ENCODE measurements at regions not wholly inside any gene's neighbourhood (a gene's known extent, or its start where the extent isn't known, plus 50 kb on each side); places are given as distances from the start of the nearest gene placed in this dataset.
"Not testable (repeated sequence)": the region's sequence is repeated elsewhere in the genome, so short reads cannot be mapped to it uniquely, and the experiment has no call there.

DNA sequence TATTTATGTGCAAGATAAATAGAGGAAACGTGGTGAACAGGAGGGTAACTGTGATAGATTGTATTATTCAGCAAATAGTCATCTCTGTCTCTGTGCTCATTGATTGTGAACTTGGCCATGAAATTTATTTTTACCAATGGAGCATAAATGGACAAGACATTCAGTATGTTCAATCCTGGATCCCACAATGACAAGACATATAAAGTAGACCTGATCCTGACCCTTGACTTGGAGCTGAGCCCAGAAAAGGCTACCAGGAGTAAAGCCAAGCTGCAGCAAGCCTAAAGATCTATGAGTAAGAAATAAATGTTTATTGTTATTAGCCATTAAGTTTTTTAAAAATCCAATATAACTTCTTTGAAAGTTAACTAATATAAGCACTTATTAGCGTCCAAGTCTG lies 531.2 kb downstream of the PIK3C3 start:
- DNase-seq, result no peak

DNA sequence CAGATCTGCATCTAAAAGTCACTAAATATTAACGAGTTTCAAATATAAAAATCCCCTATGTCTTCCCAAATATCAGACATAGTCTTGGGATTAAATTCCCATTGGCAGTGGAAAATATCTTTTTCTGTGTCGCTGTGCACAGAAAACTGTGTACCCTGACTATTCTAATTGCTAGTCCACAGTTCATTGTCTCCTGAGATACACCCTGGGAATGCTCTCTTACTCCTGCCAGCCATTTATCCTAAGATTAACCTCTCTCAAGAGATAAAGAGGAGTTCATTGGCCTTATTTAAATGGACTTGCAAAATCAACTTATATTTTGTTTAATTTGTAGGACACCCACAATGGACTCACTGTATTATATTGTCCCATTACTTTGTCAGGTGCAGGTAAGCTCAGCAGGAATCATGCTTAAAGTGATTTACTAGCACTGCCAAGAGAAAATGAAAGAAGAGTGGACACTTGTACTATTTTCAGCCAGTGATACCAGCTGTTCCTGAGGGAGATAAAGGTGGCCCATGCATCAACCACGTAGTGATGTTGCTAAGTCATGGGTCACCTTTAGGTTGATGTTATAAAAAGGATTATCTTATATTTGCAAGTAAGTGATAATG lies 553.8 kb downstream of the PIK3C3 start:
- DNase-seq, result no peak

DNA sequence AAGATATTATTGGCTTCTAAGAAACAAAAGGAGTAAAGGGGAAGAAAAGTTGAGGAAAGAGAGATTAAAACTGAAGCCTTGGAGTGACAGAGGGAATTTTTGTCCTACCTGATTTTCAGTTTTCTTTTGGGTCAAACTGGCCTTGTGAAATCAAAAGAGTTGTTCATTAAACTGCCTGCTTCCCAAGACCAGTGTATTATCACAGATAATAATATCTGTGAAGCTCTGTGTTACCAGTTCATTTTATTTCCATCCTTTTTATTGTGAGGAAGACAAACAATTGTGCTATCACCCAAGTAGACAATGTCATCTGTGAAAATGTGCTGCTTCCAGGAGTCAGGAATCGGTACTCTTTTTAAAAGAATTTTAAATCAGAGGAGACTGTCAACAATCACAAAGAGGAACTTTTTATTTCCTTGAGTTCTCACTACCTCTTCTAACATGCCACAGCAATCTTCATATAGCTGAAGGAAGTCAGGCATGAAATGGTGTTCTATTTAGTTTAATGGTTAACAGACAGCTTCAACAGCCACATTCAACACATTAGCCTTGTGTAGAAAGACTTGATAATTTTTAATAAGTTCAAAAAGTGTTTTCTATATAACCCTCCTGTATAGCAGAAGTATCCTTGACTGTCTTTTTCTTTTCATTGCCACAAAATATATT lies 554.8 kb downstream of the PIK3C3 start:
- DNase-seq, result no peak

DNA sequence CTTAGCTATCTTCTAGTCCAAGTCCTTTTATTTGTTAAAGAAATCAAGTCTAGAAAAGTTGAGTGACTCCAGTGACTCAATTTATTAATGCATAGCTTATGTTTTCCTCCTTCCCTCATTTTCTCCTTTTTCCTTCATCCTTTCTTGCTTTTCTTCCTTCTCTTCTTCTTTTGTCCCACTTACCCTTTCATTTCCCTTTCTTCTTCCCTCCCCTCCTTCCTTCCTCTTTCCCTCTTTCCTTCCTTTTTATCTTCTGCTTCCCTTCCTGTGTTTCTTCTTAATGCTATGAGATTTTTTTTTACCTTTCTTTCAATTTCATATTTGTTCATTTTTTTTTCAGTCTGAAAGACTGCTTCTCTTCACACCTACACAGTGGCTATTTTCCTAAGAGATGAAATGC lies 555.5 kb downstream of the PIK3C3 start:
- DNase-seq, result no peak

DNA sequence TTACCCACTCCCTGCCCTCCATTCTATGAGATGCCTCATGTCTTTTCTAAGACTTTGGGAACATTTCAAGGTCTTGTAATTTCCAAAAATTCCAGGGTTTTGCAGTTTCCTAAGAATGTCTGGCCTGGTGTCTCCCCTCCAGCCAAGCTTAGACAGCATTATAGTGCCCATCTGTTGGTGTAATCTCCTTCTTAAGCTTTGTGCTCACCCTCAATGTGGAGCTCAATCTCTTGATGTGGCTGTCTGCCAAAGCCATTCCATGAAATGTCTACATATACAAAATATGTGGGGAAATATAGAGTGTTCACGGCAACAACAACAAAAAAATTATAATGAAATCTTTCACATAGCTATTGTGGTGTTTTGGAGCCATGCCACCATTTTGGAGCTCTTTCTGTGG lies 558.4 kb downstream of the PIK3C3 start:
- no peak for DNase-seq

DNA sequence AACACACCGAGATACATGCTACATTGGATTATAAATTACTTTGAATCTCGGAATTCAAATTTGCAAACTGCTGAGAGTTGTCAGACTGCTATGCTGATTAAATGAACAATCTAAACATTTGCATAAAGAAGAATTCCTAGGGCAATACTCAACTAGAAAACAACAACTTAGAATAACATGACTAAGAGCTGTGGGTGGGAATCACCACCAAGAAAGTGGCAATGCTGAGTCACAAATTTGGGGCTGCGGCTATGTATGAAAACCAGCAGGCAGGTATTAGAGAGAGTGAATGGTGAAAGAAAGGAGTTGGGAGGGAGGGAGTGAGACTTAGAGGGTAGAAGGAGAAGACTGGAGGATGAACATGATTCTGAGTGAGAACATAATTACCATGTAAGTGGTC lies 559.5 kb downstream of the PIK3C3 start:
- no peak for DNase-seq

DNA sequence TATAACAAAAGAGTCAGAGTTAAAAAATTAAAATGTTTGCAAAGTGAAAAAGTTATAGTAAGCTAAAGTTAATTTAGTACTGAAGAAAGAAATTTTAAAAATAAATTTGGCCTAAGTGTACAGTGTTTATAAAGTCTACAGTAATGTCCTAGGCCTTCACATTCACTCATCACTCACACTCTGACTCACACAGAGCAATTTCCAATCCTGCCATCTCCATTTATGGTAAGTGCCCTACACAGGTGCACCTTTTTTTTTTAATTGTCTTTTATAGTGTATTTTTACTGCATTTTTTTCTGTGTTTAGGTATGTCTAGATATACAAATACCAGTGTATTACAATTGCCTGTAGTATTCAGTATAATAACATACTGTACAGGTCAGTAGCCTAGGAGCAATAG lies 562.9 kb downstream of the PIK3C3 start:
- no peak for DNase-seq

DNA sequence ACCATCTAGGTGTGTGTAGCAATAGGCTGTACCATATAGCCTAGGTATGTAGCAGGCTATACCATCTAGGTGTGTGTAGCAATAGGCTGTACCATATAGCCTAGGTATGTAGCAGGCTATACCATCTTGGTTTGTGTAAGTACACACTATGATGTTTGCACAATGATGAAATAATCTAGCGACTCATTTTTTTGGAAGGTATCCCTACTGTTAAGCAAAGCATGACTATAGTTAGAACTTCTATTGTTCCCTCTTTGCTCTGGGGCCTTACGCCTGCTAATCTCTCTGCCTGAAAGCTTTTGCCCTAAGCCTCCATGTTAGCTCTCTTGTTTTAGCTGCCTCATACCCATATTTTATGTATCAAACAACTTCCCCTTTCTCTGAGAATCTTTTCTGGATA lies 563.3 kb downstream of the PIK3C3 start:
- DNase-seq, result not testable (repeated sequence)

DNA sequence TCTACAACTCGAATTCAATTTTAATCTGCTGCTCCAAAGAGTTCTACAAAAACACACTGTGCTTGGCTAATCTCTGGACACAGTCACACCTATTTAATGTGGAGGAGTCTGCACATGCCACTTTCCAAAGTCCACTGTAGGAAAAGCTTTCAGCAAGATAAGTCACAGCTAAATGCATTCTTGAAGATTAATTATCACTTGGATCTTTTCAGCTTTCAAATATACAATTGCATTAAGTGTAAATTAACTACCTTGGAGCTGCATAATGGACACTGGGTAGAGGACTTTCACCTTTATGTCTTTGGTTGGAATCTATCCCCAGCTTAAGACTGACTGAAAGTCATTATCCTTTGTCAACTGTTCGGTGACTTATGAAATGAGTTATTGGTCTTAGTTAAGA lies 565.1 kb downstream of the PIK3C3 start:
- DNase-seq, result no peak

DNA sequence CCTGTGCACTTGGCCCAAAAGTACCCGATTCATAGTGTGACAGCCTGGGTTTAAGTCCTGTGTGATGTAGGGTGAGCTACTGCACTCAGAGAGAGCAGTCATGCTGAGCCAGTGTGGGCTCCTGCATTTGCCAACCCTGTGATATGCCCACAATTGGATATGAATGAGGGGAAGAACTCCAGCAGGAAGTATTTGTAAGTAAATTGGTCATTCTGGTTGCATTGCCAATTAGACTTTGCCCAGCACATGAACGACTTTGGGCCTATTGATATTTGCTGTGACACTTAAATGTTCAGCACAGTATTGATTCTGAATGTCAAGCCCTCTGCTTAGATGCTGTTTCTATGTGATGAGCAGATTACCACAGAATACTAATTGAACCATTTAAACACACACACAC lies 570.9 kb downstream of the PIK3C3 start:
- no peak for DNase-seq

DNA sequence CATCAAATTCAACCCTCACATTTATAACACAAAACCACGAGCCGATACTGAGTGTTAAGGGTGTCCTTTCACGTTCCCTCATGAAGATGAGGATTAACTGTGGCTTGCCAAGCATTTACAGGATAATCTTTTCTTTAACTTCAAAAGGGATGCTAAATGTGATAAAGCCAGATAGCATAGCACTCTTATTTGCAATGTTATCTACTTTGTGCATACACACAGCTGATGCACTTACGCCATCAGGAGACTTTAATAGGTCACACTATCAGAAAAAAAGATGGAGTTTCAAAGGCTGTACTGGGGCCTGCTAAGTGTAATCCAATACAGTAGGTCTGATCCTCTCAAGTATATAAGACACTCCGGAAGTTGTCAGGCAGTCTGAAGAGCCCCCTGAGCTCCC lies 572.7 kb downstream of the PIK3C3 start:
- DNase-seq, result no peak

DNA sequence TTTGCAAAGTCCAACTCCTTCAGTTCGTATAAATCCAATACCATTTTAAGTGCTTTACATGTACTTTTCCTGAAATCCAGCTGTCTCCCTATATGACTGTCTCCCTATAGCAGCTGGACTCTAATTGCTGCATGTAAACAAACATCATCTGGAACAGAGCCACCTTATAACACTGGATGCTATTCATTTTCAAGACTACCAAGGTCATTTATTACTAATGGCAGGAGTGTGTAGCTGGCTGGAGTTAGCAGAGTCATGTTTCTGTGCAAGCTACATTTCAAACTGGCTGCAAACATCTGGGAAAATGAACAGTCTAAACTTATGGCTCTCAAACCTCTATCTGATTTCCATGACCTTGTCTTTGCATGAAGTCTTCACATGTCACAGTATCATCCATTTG lies 575.2 kb downstream of the PIK3C3 start:
- DNase-seq, result no peak

DNA sequence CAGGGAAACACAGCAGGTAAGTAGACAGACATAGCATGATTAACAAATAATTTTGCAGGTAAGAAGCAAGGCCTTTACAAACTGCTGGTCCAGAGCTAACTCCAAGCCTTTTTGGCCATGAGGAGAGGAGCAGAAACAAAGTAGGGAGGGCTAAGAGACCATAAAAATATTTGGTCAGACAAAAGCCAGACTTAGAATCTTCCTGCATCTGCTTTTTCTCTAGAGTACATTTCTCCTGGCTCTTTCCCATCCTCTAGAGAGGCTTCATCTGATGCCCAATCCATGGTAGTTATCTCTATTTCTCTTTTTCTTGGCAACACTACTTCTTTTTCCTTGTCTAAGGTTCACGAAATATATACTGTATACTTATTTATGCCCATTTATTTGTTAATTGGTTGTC lies 577.1 kb downstream of the PIK3C3 start:
- no peak for DNase-seq

DNA sequence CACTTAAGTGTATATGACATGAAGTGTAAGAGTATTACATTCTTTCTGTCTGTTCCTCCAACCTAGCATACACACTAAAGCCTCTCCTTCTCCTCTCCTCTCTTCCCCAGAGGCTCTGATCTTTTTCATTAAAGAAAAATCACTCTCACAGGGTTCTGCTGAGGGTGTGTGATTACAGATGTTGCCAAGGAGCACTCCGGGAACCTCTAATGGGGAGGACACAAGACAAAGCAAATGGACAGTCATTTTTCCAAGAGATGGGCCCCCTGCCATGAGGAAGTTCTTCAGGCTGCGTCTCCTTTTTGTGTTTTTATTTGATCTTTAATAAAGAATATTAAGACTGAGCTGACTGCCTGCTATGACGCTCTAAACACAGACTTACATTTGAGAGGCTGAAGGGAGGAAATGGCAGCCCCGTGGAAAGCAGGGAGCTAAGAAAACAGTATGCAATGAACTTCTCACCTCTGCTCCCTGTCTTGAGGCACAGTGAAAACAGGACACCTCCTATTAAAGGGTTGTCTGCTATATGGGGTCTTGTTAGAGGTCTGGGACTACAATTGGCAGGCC lies 578.1 kb downstream of the PIK3C3 start:
- no peak for DNase-seq

DNA sequence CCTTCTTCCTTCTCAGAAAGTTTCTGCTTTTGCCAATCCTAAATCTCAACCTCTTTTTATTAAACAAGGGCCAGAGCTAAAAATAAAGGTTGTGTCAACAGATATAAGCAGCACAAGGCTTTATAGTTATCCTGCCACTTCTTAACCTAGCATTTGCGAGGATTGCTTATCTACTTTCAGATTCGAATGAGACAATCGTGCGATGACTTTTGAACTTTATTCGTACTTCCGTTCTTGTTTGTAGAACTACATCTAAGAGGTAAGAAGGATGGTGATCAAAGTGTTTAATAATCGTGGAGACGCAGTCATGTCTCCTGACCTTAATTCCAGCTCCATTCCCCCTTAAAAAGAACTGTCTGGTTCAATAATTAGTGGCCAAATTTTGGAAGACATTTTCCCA lies 578.6 kb downstream of the PIK3C3 start:
- DNase-seq, result no peak

DNA sequence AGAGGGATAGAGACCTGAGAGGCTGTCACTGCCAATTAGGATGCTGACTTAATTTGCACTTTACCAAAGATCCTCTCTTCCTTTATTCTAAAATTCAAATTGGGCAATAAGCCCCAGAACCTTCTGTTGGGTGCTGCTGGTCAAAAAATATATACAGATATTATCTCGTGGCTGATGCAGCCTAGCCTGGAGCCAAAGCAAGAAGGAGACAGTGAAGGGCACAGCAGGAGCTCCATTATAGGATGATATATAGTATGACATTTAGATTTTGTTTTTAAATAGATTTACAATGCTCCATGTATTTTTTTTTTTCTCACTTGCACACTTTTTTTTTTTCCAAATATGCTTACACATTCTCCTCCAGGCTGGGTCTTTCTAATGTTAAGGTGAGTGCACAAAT lies 579.3 kb downstream of the PIK3C3 start:
- no peak for DNase-seq

DNA sequence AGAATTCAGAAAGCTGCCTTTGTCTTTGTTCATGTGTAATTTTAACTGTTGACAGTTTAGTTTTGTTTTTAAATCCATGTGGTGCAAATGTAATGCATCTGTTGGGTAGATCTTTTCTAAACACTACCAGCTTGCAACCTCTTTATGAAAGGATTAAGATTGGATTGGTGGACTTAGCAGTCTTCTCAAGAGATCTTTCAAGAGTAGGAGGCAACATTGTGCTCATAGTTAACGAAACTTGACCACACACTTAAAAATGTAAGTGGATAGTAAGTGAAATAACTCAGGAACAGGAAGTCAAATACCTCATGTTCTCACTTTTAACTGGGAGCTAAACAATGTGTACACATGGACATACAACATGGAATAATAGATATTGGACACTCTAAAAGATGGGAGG lies 579.0 kb downstream of the RIT2 start:
- no peak for DNase-seq

DNA sequence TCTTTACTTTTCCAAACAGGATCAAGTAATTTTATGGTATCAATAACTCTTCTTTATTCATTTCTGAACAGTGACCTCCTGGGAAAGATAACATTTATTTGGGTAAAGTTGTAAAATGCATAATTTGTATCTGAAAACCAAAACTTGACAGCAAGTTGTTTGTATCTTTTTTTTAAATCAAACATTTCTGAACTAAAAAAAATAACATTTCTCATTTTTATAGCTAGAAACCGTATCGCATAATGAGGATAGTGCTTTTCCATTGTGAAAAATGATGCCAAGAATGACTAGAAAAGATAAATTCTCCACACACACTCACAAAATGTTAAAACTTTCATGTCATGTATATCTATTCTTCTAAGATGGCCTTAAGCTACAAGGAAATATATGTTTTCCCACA lies 578.2 kb downstream of the RIT2 start:
- no peak for DNase-seq

DNA sequence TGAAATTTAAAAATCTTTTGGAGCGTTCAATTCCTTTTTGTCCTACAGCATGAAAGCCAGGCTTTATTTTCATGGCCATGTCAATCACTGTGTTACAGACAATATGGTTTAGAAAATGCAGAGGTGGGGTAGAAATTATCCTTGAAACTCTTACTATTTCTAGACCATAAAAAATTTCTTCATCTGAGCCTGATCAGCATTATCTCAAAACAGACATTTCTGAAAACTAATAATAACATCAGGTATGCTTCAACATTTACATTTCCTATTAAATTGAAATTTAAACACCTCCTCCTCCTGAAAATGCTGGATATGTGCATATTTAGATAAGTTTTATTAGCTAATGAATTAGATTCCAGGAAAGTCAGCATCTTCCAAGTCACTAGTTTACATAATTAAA lies 570.6 kb downstream of the RIT2 start:
- DNase-seq, result no peak

DNA sequence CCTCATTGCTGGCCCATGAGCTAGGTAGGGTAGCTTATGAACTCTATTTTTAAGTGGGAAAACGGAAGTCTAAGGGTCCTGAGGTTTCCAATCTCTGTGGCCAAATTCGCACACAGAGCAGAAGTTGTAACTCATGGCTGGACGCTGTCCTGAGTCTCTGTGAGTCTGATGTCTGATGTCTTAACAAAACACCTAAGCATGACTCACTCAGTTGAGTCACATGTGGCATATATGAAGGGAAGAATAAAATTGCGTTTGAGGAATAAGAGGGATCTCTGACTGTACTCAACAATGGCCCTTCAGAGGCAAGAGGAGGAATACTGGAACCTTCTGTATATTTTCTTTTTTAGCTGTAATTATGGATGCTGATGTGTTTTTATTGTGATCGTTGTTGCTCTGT lies 569.7 kb downstream of the RIT2 start:
- DNase-seq, result no peak

DNA sequence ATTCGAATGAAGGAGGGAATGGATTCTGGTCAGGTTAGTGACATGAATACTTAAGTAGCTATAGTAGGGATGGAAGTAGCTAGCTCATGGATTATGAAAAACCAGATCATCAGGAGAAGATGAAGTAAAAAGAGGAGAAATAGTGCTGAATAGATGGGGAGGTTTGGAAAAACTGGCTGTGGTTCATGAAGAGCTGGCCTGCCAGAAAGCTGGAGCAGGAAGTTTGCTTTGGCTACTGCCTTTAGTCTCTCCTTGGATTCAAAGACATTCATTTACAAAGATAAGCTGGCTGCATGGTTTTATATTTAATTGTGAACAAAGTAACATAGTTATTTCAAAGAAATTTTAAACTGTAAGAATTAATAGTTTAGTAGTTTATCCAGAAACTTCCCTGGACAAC lies 567.0 kb downstream of the RIT2 start:
- DNase-seq, result no peak

DNA sequence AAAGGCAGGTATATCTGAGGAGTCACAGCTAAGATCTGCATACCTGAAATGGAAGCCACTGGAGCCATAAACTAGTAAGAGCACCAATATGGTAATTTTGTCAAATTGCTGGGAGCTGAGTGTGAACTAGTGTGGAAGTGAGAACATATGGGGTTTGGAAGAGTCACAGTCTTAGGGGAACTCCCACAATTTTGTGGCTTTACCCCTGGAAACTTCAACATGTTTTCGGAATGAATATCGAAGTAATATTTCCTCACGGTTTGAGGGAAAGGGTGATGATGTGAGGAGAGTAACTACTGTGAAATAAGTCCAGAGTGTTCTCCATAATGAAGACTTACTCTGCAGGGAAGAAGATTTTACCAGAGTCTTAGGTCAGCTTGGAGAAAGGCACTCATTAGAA lies 565.9 kb downstream of the RIT2 start:
- DNase-seq, result no peak

DNA sequence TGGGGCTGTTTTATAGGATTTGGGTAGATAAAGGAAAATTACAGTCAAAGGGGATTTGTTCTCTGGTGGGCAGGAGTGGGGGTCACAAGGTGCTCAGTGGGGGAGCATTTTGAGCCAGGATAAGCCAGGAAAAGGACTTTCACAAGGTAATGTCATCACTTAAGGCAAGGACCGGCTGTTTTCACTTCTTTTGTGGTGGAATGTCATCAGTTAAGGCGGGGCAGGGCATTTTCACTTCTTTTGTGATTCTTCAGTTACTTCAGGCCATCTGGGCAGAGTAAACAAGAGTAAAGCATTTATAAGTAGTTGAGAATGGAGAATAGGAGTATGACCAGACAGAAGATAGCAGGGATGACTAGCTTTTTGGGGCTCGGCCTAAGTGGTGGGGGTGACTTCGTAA lies 562.9 kb downstream of the RIT2 start:
- DNase-seq, result not testable (repeated sequence)

DNA sequence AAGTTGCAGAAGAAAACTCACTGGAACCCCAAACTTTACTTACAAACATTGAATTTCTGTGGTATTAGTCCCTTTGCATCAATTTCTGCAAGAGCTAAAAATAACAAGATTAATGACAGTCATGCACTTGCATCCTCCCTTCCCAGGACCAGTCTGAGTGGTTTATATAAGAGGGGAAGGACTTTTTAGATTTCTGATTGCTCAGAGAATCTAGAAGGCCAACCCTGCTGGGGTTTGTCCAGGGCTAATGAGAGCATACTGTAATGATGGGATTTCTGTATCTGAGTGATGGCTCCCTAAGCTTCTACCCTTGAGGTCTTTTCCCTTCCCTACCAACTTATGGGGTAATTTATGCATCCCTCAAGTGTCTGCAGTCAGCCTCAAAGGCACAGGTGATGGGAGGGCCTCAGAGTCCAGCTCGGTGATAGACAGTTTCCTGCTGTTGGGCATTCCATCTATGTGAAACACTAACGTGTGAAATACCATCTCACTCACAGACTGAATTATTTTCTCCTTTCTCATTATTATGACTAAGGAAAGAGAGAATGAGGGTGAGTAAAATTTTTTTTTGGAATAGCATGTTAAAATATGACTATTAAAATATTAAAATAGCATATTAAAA lies 556.3 kb downstream of the RIT2 start:
- DNase-seq, result no peak

DNA sequence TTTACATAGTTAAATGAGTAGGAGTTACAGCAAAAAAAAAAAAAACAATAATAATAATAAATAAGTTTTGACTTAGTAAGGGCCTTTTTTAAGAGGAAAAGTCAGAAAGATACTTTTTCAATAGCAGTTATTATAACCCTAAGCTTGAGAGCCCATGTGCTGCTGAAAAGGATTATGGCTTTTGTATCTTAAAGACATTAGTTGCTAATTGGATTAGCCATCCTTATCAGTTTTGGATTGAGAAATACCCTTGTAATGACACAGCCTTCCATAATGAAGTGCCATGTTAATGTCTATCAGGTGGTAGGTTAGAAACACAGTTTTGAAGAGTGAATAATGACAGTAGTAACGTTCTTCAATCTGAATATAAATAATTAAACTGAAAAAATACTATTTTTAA lies 554.0 kb downstream of the RIT2 start:
- no peak for DNase-seq
